ENCODE measurements at regions not wholly inside any gene's neighbourhood (a gene's known extent, or its start where the extent isn't known, plus 50 kb on each side); places are given as distances from the start of the nearest gene placed in this dataset.

DNA sequence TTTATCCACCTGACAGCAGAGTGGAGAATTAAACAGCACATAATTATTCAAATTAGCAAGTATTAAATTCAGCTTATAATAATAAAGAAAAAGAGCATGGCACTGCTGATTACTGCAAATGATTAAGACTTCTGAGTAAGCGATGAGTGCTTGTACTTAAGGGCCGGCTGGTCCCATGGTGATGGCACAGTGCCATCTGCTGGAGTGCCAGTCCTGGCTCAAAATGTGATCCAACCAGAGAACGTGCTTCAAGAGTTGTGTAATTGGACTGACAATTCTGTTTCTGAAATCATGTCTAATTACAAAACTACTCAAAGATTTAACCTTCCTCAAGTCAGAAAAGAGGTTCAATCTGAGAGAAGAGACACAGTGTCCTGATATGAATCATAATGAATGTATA is 181.6 kb upstream of the RGS17 start:
- TF ChIP-seq, protein P1, sequence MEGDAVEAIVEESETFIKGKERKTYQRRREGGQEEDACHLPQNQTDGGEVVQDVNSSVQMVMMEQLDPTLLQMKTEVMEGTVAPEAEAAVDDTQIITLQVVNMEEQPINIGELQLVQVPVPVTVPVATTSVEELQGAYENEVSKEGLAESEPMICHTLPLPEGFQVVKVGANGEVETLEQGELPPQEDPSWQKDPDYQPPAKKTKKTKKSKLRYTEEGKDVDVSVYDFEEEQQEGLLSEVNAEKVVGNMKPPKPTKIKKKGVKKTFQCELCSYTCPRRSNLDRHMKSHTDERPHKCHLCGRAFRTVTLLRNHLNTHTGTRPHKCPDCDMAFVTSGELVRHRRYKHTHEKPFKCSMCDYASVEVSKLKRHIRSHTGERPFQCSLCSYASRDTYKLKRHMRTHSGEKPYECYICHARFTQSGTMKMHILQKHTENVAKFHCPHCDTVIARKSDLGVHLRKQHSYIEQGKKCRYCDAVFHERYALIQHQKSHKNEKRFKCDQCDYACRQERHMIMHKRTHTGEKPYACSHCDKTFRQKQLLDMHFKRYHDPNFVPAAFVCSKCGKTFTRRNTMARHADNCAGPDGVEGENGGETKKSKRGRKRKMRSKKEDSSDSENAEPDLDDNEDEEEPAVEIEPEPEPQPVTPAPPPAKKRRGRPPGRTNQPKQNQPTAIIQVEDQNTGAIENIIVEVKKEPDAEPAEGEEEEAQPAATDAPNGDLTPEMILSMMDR (conservative IDR thresholded peaks at IDR 0.05) = peak; percentile 76
- Histone ChIP-seq H3K18ac (ENCODE audit: insufficient read length, low read depth, low read length) (no peak overlapping the region), H2BK15ac (ENCODE audit: low read depth, low read length) (no peak overlapping the region), H4K8ac (replicated peaks; ENCODE audit: insufficient read length, low read depth, low read length) (no peak overlapping the region), H2BK120ac (ENCODE audit: low read depth, low read length, poor library complexity, severe bottlenecking) (no peak overlapping the region), H3K27ac (ENCODE audit: insufficient read length, low read depth, low read length) (no peak overlapping the region), H3K23ac (ENCODE audit: insufficient read length, low read depth, low read length) (no peak overlapping the region), H3K4me1 (ENCODE audit: insufficient read depth, low read length) (no peaks in the 10 kb centered on the region), H3K23me2 (ENCODE audit: insufficient read length, low read depth, low read length, poor library complexity, severe bottlenecking) (no peaks in the 10 kb centered on the region), H3K4me2 (ENCODE audit: insufficient read depth, insufficient read length, low read length) (no peak overlapping the region), H3T11ph (ENCODE audit: low read length) (no peak overlapping the region), H3K56ac (ENCODE audit: insufficient read length, low read depth, low read length) (no peak overlapping the region), H3K9me3 (ENCODE audit: control insufficient read depth, low read depth, low read length) (no peaks in the 10 kb centered on the region), H4K5ac (ENCODE audit: insufficient read length, low read depth, low read length) (no peak overlapping the region), H3K9ac (ENCODE audit: extremely low read depth, insufficient read length, low read length) (no peak overlapping the region), H3K4ac (ENCODE audit: low read depth, low read length) (no peak overlapping the region), H3K79me2 (ENCODE audit: insufficient read depth, low read length) (no peaks in the 10 kb centered on the region), H2BK12ac (ENCODE audit: insufficient read length, low read depth, low read length) (no peak overlapping the region), H2BK20ac (ENCODE audit: low read depth, low read length, poor library complexity, severe bottlenecking) (no peak overlapping the region), H4K91ac (ENCODE audit: insufficient read length, low read depth, low read length) (no peak overlapping the region), H2BK5ac (ENCODE audit: insufficient read length, low read length) (no peak overlapping the region), H2AFZ (ENCODE audit: low read length) (no peak overlapping the region), H2AK5ac (ENCODE audit: insufficient read length, low read length) (no peak overlapping the region), H3K79me1 (ENCODE audit: insufficient read depth, low read depth, low read length, poor library complexity, severe bottlenecking) (no peaks in the 10 kb centered on the region), H3K27me3 (ENCODE audit: insufficient read depth, low read length) (no peaks in the 10 kb centered on the region), H3K14ac (ENCODE audit: insufficient read depth, low read length) (no peak overlapping the region), H4K20me1 (ENCODE audit: control insufficient read depth, insufficient read depth, insufficient read length) (no peaks in the 10 kb centered on the region)
- Mint-ChIP-seq H3K9me3 (no peaks in the 10 kb centered on the region), H3K4me1 (peaks cover 0 to 7% of the 10 kb centered on the region in 2 experiments; a peak in 1 of 4 replicates), H3K36me3 (ENCODE audit: insufficient read depth in 1 of 3, low read depth in 3 of 3) (no peaks in the 10 kb centered on the region), H3K27ac (no peak overlapping the region; a peak in 1 of 7 replicates), H3K4me3 (no peak overlapping the region), H3K27me3 (ENCODE audit: low read depth) (no peaks in the 10 kb centered on the region)
- peak; percentile 55 for DNase-seq
- WGBS (ENCODE audit: extremely low coverage, insufficient read length, low lambda C conversion rate) = no CpG with 5 or more reads among the region's 3 CpGs
